Mucosa of descending colon (tissue), 3 donors: ENCODE measurements at regions not wholly inside any gene's neighbourhood (a gene's known extent, or its start where the extent isn't known, plus 50 kb on each side); places are given as distances from the start of the nearest gene placed in this dataset.

Source experiments
- ATAC-seq: fragments of 200-7000 bp; cut with Tn5 transposase; one replicate; pipeline ENCODE4 v1.9.1; 2020; ENCODE audit warnings: mild to moderate bottlenecking, moderate library complexity
- DNase-seq, 3 donors: peaks; one replicate each; pipeline ENCODE4 v3.0.0-alpha.2; 2020
- H3K36me3 ChIP-seq: fragments of 200-600 bp; one replicate; pipeline ENCODE4 v1.8.0; 2021; ENCODE audit warnings: low read depth, mild to moderate bottlenecking
- H3K4me1 ChIP-seq: fragments of 200-600 bp; one replicate; pipeline ENCODE4 v1.8.0; 2021; ENCODE audit warnings: low read depth, mild to moderate bottlenecking
- H3K4me3 ChIP-seq: fragments of 200-600 bp; one replicate; pipeline ENCODE4 v1.8.0; 2021; ENCODE audit warnings: mild to moderate bottlenecking
- H3K9me3 ChIP-seq: fragments of 200-600 bp; one replicate; pipeline ENCODE4 v1.8.0; 2021; ENCODE audit warnings: mild to moderate bottlenecking
- intact Hi-C, 2 donors: fragments of 100-400 bp; cut with DNase I in 1 of 2; cut with micrococcal nuclease in 1 of 2; formaldehyde crosslinking; loops; one replicate each; pipeline versions ENCODE4 v1.11.0 to v1.11.1; 2022; cut with DNase I, micrococcal nuclease
- TF ChIP-seq, protein P1 (sequence below): fragments of 200-600 bp; IDR thresholded peaks from one replicate; pipeline ENCODE4 v1.8.0; 2022; ENCODE audit warnings: antibody characterized with exemption, mild to moderate bottlenecking
- donor health status: DM: no; HTN: no; CAD: no; lungs with moderate emphysema.
- donor health status: DM: no; HTN: no; CAD: no.
- donor health status: DM: no; HTN: yes; CAD: no.

GRCh38 chr14:25411781-25412757 lies 362.1 kb upstream of the STXBP6 start:
- TF ChIP-seq, protein P1, sequence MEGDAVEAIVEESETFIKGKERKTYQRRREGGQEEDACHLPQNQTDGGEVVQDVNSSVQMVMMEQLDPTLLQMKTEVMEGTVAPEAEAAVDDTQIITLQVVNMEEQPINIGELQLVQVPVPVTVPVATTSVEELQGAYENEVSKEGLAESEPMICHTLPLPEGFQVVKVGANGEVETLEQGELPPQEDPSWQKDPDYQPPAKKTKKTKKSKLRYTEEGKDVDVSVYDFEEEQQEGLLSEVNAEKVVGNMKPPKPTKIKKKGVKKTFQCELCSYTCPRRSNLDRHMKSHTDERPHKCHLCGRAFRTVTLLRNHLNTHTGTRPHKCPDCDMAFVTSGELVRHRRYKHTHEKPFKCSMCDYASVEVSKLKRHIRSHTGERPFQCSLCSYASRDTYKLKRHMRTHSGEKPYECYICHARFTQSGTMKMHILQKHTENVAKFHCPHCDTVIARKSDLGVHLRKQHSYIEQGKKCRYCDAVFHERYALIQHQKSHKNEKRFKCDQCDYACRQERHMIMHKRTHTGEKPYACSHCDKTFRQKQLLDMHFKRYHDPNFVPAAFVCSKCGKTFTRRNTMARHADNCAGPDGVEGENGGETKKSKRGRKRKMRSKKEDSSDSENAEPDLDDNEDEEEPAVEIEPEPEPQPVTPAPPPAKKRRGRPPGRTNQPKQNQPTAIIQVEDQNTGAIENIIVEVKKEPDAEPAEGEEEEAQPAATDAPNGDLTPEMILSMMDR, result no peak
- DNase-seq, result no peak
- H3K9me3 ChIP-seq, result no peaks in the 10 kb centered on the region
- H3K4me1 ChIP-seq, result no peaks in the 10 kb centered on the region
- ATAC-seq, result no peak
- intact Hi-C loops, result no loop called here
- no peaks in the 10 kb centered on the region for H3K36me3 ChIP-seq
- H3K4me3 ChIP-seq, result no peak overlapping the region

DNA sequence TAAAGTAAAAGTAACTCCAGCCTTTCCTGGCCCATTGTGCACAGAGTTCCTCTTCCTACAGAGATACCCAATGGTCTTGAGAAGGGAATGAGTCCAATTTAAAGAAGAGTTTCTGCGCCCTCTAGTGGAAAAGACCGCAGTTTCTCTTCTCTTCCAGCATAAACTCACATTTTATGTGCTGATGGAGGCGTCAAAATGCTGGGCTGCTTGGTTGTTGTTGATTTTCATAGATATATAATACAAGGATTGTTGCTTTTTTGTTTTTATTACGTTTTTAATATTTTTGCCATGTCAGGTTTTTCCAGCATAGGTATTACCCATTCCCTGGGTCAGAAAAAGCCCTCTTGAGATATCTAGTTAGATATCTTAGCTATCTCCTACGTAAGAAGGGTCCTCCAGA lies 356.9 kb upstream of the STXBP6 start:
- Histone ChIP-seq H3K4me1 (no peaks in the 10 kb centered on the region), H3K36me3 (no peaks in the 10 kb centered on the region), H3K9me3 (no peaks in the 10 kb centered on the region), H3K4me3 (no peak overlapping the region)
- DNase-seq, result peak in 1 of 3 donors; percentile 81
- intact Hi-C loops, result no loop called here
- TF ChIP-seq, protein P1, result peak; percentile 10
- peak; percentile 58 for ATAC-seq

DNA sequence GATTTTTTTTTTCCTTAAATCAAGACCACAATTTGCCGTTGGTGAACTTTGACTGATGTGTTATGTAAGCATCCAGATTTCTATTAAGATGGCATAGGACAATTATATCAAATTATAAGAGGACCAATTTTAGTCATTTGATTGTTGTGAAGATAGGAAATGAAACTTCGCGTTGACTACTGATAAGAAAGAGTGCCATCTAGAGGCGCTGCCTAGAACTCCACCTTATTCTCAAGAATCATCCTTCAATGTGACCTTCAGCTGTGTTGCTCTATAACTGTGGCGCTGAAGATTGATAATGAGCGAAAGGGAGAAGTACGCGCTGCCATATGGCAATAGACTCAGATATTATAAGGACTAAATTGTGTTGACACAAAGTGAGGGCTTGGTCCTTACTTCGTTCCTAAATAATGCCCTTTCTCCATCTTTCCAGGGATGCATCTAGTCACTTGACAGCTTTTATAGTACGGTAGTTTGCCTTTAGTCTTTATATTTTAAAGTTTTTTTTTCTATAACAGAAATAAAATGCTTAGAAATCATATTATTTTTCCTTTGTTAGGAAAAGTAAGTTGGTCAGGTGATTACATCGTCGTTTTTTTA lies 350.8 kb upstream of the STXBP6 start:
- no peak overlapping the region for H3K4me3 ChIP-seq
- peak in 1 of 3 donors; percentile 89 for DNase-seq
- intact Hi-C loops, result no loop called here
- H3K36me3 ChIP-seq, result no peaks in the 10 kb centered on the region
- TF ChIP-seq, protein P1, result peak; percentile 75
- peaks cover 6% of the 10 kb centered on the region for H3K4me1 ChIP-seq
- ATAC-seq, result peak; percentile 83
- no peaks in the 10 kb centered on the region for H3K9me3 ChIP-seq

- H3K36me3 ChIP-seq, result no peaks in the 10 kb centered on the region
- intact Hi-C loops, result no loop called here
- DNase-seq (no peak), ATAC-seq (peak; percentile 34)
- H3K9me3 ChIP-seq, result no peaks in the 10 kb centered on the region
- H3K4me3 ChIP-seq, result no peak overlapping the region
- H3K4me1 ChIP-seq, result peaks cover 6% of the 10 kb centered on the region
- TF ChIP-seq, protein P1, result no peak
Measured at GRCh38 chr14:25396128-25396527, 346.2 kb upstream of the STXBP6 start.

- Histone ChIP-seq H3K4me3 (no peak overlapping the region), H3K36me3 (no peaks in the 10 kb centered on the region), H3K4me1 (peaks cover 6% of the 10 kb centered on the region), H3K9me3 (no peaks in the 10 kb centered on the region)
- intact Hi-C loops, result no loop called here
- DNase-seq (no peak), ATAC-seq (no peak)
- TF ChIP-seq, protein P1, result no peak
Measured at GRCh38 chr14:25394791-25395391, 344.9 kb upstream of the STXBP6 start.
